ENCODE measurements at regions not wholly inside any gene's neighbourhood (a gene's known extent, or its start where the extent isn't known, plus 50 kb on each side); places are given as distances from the start of the nearest gene placed in this dataset.
A peak's percentile ranks its signal among the peaks of the same experiment; 100 is the strongest.
"Not testable (repeated sequence)": the region's sequence is repeated elsewhere in the genome, so short reads cannot be mapped to it uniquely, and the experiment has no call there.

DNA sequence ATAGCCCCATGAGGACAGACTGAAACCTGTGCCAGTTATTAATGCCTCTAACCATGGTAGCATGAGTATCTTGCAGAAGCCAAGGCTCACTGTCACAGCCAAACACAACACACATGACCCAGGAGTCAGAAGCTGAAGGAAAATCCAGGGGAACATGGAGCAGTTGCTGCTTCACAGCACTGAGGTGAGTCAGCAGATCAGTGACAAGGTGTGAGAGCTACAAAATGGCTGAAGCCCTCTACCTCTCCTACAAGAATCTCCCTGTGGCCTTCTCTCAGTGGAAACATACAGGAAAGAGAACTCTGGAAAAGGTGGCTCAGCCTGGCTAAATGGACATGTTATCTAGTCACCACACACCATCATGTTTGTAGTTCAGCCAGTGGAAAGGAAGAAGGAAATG, 93.5 kb downstream of the NAB1 start:
- H3K27ac Mint-ChIP-seq: no peak overlapping the region
- H3K36me3 Mint-ChIP-seq: no peaks in the 10 kb centered on the region
- POLR2A ChIA-PET: no interaction called here
- DNase-seq (no peak), ATAC-seq (no peak)
- no peaks in the 10 kb centered on the region for H3K27me3 Mint-ChIP-seq
- peaks cover 0 to 6% (median 0%) of the 10 kb centered on the region in 9 donors for H3K9me3 Mint-ChIP-seq
- no peak overlapping the region for H3K4me3 Mint-ChIP-seq
- peaks cover 0 to 3% (median 0%) of the 10 kb centered on the region in 4 donors for H3K4me1 Mint-ChIP-seq

GRCh38 chr2:190744041-190744440, 95.2 kb downstream of the NAB1 start:
- no peak overlapping the region for H3K27ac Mint-ChIP-seq
- no peak for DNase-seq
- no peaks in the 10 kb centered on the region for H3K36me3 Mint-ChIP-seq
- no peak overlapping the region for H3K4me3 Mint-ChIP-seq
- H3K27me3 Mint-ChIP-seq: no peaks in the 10 kb centered on the region
- ATAC-seq: no peak
- POLR2A ChIA-PET: no interaction called here
- peaks cover 0 to 3% (median 0%) of the 10 kb centered on the region in 4 donors for H3K4me1 Mint-ChIP-seq
- H3K9me3 Mint-ChIP-seq: peaks cover 0 to 6% (median 0%) of the 10 kb centered on the region in 9 donors

DNA sequence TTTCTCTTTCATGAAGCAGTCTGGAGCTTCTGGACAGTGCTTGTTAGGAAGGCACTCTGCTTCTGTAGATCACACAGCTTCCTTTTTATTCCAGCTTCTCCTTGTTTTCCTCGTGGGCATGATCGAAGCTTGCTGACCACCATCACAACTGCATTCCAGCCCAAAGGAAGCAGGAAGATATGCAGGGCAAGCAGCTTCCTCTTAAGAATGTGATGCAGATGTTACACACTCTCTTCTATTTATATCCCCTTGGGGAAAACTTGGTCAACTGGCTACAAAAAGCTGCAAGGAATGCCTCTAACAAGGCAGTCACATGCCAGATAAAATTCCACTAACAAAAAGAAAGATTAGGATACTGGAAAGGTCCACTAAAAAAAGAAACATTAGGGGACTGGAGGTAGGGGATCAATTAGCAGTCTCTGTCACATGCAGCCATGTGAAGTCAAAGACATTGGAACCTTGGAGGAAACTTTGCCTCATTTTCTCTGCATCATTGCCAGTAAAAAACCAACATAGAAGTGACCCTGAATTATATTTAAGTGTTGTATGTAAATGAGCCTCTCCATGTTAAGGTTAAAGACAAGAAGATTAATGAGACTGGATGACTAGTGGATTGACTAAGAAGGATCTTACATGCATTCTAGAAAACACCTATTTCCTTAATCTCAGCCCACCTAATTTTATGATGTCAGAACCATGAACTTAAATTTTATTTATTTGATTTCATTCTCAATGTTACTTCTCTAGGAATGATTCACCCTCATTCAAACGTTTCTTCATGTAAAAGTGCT, 98.3 kb downstream of the NAB1 start:
- Mint-ChIP-seq H3K36me3 (no peaks in the 10 kb centered on the region), H3K27me3 (no peaks in the 10 kb centered on the region), H3K9me3 (peaks cover 0 to 6% (median 0%) of the 10 kb centered on the region in 9 donors), H3K27ac (peak overlapping the region in 1 of 10 donors; percentile 28), H3K4me1 (peaks cover 0 to 3% (median 0%) of the 10 kb centered on the region in 4 donors), H3K4me3 (no peak overlapping the region)
- no peak for DNase-seq
- POLR2A ChIA-PET: no interaction called here
- ATAC-seq: no peak

GRCh38 chr2:190748966-190749365, 100.1 kb downstream of the NAB1 start:
- POLR2A ChIA-PET: no interaction called here
- H3K4me3 Mint-ChIP-seq: no peak overlapping the region
- no peaks in the 10 kb centered on the region for H3K27me3 Mint-ChIP-seq
- H3K9me3 Mint-ChIP-seq: peaks cover 0 to 12% (median 0%) of the 10 kb centered on the region in 9 donors
- peaks cover 0 to 5% (median 4%) of the 10 kb centered on the region in 3 donors for H3K36me3 Mint-ChIP-seq
- H3K4me1 Mint-ChIP-seq: peaks cover 0 to 3% (median 0%) of the 10 kb centered on the region in 4 donors
- no peak for DNase-seq
- no peak for ATAC-seq
- H3K27ac Mint-ChIP-seq: no peak overlapping the region

- Mint-ChIP-seq H3K27ac (no peak overlapping the region), H3K4me3 (no peak overlapping the region), H3K27me3 (peaks cover 0 to 8% (median 3%) of the 10 kb centered on the region in 5 donors), H3K4me1 (peaks cover 0 to 4% (median 2%) of the 10 kb centered on the region in 4 donors), H3K36me3 (peaks cover 0 to 5% (median 4%) of the 10 kb centered on the region in 3 donors), H3K9me3 (peaks cover 0 to 6% (median 0%) of the 10 kb centered on the region in 9 donors)
- no peak for DNase-seq
- POLR2A ChIA-PET: no interaction called here
- ATAC-seq: no peak
Measured at GRCh38 chr2:190755772-190756415, 107.0 kb downstream of the NAB1 start.

GRCh38 chr2:190759749-190760213, 110.9 kb downstream of the NAB1 start:
- no peak for ATAC-seq
- H3K4me3 Mint-ChIP-seq: peak overlapping the region in 4 of 10 donors; percentile 28 to 77 (median 47)
- peak overlapping the region in 1 of 10 donors; percentile 40 for H3K27ac Mint-ChIP-seq
- peaks cover 0 to 3% (median 0%) of the 10 kb centered on the region in 3 donors for H3K36me3 Mint-ChIP-seq
- peaks cover 0 to 11% (median 6%) of the 10 kb centered on the region in 5 donors for H3K27me3 Mint-ChIP-seq
- no peaks in the 10 kb centered on the region for H3K9me3 Mint-ChIP-seq
- no peak for DNase-seq
- POLR2A ChIA-PET: no interaction called here
- peaks cover 0 to 6% (median 4%) of the 10 kb centered on the region in 4 donors for H3K4me1 Mint-ChIP-seq

- peak in 1 of 10 donors; percentile 2 for DNase-seq
- H3K9me3 Mint-ChIP-seq, ATAC-seq, H3K4me1 Mint-ChIP-seq, H3K36me3 Mint-ChIP-seq: not testable (repeated sequence)
- peaks cover 0 to 11% (median 6%) of the 10 kb centered on the region in 5 donors for H3K27me3 Mint-ChIP-seq
- H3K4me3 Mint-ChIP-seq: peak overlapping the region in 9 of 10 donors; percentile 40 to 77 (median 59)
- POLR2A ChIA-PET: interaction anchor here (0.7 kb wide), 1 partner anchor 399 kb away, joined by 5 read pairs; no protein-coding TSS in a partner anchor
- peak overlapping the region in 1 of 10 donors; percentile 46 for H3K27ac Mint-ChIP-seq
Measured at GRCh38 chr2:190760353-190761150, 111.7 kb downstream of the NAB1 start.

- not testable (repeated sequence) for H3K27ac Mint-ChIP-seq, H3K4me1 Mint-ChIP-seq, DNase-seq, H3K9me3 Mint-ChIP-seq, H3K36me3 Mint-ChIP-seq, ATAC-seq
- H3K4me3 Mint-ChIP-seq: peak overlapping the region; percentile 16 to 66 (median 43)
- POLR2A ChIA-PET: interaction anchor here (0.7 kb wide), 1 partner anchor 398 kb away, joined by 5 read pairs; no protein-coding TSS in a partner anchor
- peaks cover 0 to 11% (median 6%) of the 10 kb centered on the region in 5 donors for H3K27me3 Mint-ChIP-seq
Measured at GRCh38 chr2:190761216-190761615, 112.3 kb downstream of the NAB1 start.

DNA sequence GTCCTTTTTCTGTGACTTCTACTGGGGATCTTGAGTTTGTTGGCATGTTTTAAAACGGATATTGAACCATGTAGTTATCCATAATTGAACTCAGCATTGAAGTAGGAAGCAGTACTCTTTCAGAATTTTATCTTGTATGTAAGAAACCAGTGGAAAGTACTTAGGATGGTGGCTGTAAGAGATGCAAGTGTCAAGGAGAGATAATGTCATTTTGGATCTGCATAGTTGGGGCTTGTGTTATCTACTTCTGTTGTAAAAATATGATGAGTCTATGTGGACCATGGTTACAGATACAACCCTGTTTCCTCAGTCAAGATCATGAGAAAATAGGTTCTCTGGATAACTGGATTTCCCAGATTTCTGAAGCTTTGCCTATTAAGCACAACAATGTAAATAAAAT, 113.7 kb downstream of the NAB1 start:
- no peak overlapping the region for H3K4me3 Mint-ChIP-seq
- no peaks in the 10 kb centered on the region for H3K9me3 Mint-ChIP-seq
- peaks cover 0 to 6% (median 3%) of the 10 kb centered on the region in 4 donors for H3K4me1 Mint-ChIP-seq
- no peak for ATAC-seq
- no peak for DNase-seq
- no peak overlapping the region for H3K27ac Mint-ChIP-seq
- H3K36me3 Mint-ChIP-seq: peaks cover 0 to 3% (median 0%) of the 10 kb centered on the region in 3 donors
- POLR2A ChIA-PET: no interaction called here
- H3K27me3 Mint-ChIP-seq: peaks cover 0 to 11% (median 6%) of the 10 kb centered on the region in 5 donors

DNA sequence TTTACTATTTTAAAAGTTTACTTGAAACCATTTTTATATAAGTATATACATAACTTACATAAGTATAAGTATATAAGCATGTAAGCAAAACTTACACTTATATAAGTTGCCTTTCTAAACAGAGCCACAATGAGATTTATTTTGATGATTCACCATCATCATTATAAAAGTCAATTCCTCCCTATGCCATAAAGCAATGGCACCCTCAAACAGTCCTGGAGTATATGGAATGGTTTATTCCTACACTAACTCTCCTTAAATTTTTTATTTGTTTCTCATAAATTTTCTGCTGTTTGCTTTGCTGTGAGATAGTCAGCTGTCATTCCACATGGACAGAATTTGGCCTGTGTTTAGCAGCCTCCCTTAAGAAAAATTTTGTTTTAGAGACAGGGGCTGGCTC, 114.2 kb downstream of the NAB1 start:
- no peak overlapping the region for H3K4me3 Mint-ChIP-seq
- POLR2A ChIA-PET: no interaction called here
- no peak overlapping the region for H3K27ac Mint-ChIP-seq

GRCh38 chr2:190763901-190764514, 115.1 kb downstream of the NAB1 start:
- POLR2A ChIA-PET: no interaction called here
- Mint-ChIP-seq H3K4me1 (peaks cover 0 to 6% (median 3%) of the 10 kb centered on the region in 4 donors), H3K4me3 (no peak overlapping the region), H3K27me3 (peaks cover 0 to 11% (median 6%) of the 10 kb centered on the region in 5 donors), H3K9me3 (no peaks in the 10 kb centered on the region), H3K36me3 (peaks cover 0 to 3% (median 0%) of the 10 kb centered on the region in 3 donors), H3K27ac (no peak overlapping the region)
- DNase-seq (no peak), ATAC-seq (no peak)

More for the DNA sequence above, 114.2 kb downstream of the NAB1 start:
- Mint-ChIP-seq H3K4me1 (peaks cover 0 to 6% (median 3%) of the 10 kb centered on the region in 4 donors), H3K36me3 (peaks cover 0 to 3% (median 0%) of the 10 kb centered on the region in 3 donors), H3K27me3 (peaks cover 0 to 11% (median 6%) of the 10 kb centered on the region in 5 donors), H3K9me3 (no peaks in the 10 kb centered on the region)
- ATAC-seq (no peak), DNase-seq (no peak)

All from naive thymus-derived CD8-positive, alpha-beta T cell (primary cell).